CD4-positive, alpha-beta T cell (primary cell): ENCODE measurements at regions not wholly inside any gene's neighbourhood (a gene's known extent, or its start where the extent isn't known, plus 50 kb on each side); places are given as distances from the start of the nearest gene placed in this dataset.

Source experiments
- ATAC-seq: fragments of 200-7000 bp; cut with Tn5 transposase; one replicate; pipeline ENCODE4 v1.10.0; 2022; ENCODE audit warnings: mild to moderate bottlenecking; ENCODE audit not compliant: poor library complexity
- CTCF ChIA-PET: fragments of 350-600 bp; sonication (Branson Sonifier 250); formaldehyde crosslinking; loops from one replicate; lab custom pipeline; 2021; ENCODE audit warnings: antibody characterized with exemption, inconsistent platforms; lab: Charles Lee
- POLR2A ChIA-PET: fragments of 350-600 bp; sonication (Branson Sonifier 250); formaldehyde crosslinking; loops from one replicate; lab custom pipeline; 2021; ENCODE audit warnings: antibody characterized with exemption, inconsistent platforms; lab: Charles Lee
- DNase-seq, 14 experiments: peaks; one replicate each; pipeline ENCODE4 v3.0.0-alpha.2; 2013 to 2020; ENCODE audit warnings: mixed read lengths in 2 of 14
- H3K27ac ChIP-seq, 2 donors: one replicate each; pipeline versions ENCODE4 v1.5.1 to v1.7.0; 2013; ENCODE audit warnings: low read length in 2 of 2, low read depth in 1 of 2, mild to moderate bottlenecking in 1 of 2
- H3K27me3 ChIP-seq, 2 experiments: 1 replicate in 1 of 2; 2 replicates in 1 of 2; pipeline versions ENCODE4 v1.6.1 to v1.7.0; 2013; ENCODE audit warnings: low read length in 2 of 2, control low read depth in 1 of 2, mild to moderate bottlenecking in 1 of 2, moderate library complexity in 1 of 2; ENCODE audit not compliant: insufficient read depth in 2 of 2, control insufficient read depth in 1 of 2
- H3K36me3 ChIP-seq: one replicate; pipeline ENCODE4 v1.6.1; 2013; ENCODE audit warnings: low read length, control low read depth; ENCODE audit not compliant: insufficient read depth
- H3K4me1 ChIP-seq: one replicate; pipeline ENCODE4 v1.6.1; 2013; ENCODE audit warnings: low read length, control low read depth; ENCODE audit not compliant: insufficient read depth
- H3K4me3 ChIP-seq: one replicate; pipeline ENCODE4 v1.5.1; 2013; ENCODE audit warnings: mild to moderate bottlenecking, low read length, moderate library complexity
- H3K9me3 ChIP-seq, 2 experiments: 1 replicate in 1 of 2; 2 replicates in 1 of 2; pipeline versions ENCODE4 v1.6.1 to v1.7.0; 2013; ENCODE audit warnings: low read length in 2 of 2, mild to moderate bottlenecking in 2 of 2, control low read depth in 1 of 2, moderate library complexity in 1 of 2; ENCODE audit not compliant: control insufficient read depth in 1 of 2, insufficient read depth in 1 of 2
- H3K27ac Mint-ChIP-seq: one replicate; pipeline ENCODE4 v1.8.0; 2020; ENCODE audit warnings: mixed read lengths
- H3K27me3 Mint-ChIP-seq: one replicate; pipeline ENCODE4 v1.8.0; 2021; ENCODE audit warnings: mixed read lengths
- H3K36me3 Mint-ChIP-seq: one replicate; pipeline ENCODE4 v1.8.0; 2021; ENCODE audit warnings: low read depth, mixed read lengths
- H3K4me1 Mint-ChIP-seq: one replicate; pipeline ENCODE4 v1.8.0; 2021; ENCODE audit warnings: low read depth, mixed read lengths
- H3K4me3 Mint-ChIP-seq: one replicate; pipeline ENCODE4 v1.8.0; 2020; ENCODE audit warnings: mild to moderate bottlenecking, mixed read lengths
- H3K9me3 Mint-ChIP-seq: one replicate; pipeline ENCODE4 v1.8.0; 2020; ENCODE audit warnings: mixed read lengths
- intact Hi-C, 2 experiments: fragments of 100-400 bp; cut with DNase I in 1 of 2; cut with micrococcal nuclease in 1 of 2; formaldehyde crosslinking; loops; one replicate each; pipeline versions ENCODE4 v1.15.1 to v1.9.0; 2023 to 2025; cut with DNase I, micrococcal nuclease
- TF ChIP-seq, protein P1 (sequence below): fragments of 200-600 bp; IDR thresholded peaks from one replicate; pipeline ENCODE4 v1.8.0; 2022; ENCODE audit warnings: antibody characterized with exemption, mild to moderate bottlenecking

DNA sequence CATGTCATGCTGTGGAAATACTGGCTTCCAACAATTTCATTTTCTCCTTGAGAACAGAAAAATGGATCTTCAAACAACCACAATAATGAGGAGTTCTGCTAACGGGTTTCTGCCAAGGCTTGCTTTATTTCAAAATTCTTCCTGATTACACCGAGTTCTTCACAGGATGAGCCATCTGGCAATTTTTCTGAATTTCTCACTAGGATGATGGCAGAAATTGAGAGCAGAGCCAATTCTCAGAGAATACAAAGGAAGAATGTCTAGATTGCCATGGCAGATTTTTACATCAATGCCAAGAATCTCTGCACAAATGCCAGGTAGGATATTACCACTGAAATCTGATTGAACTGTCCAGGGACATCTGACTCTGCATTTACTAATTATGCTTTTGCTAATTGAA is 619.0 kb upstream of the CHRM3 start:
- CTCF ChIA-PET = no interaction called here
- POLR2A ChIA-PET = no interaction called here
- peaks cover 30% of the 10 kb centered on the region for H3K9me3 Mint-ChIP-seq

DNA sequence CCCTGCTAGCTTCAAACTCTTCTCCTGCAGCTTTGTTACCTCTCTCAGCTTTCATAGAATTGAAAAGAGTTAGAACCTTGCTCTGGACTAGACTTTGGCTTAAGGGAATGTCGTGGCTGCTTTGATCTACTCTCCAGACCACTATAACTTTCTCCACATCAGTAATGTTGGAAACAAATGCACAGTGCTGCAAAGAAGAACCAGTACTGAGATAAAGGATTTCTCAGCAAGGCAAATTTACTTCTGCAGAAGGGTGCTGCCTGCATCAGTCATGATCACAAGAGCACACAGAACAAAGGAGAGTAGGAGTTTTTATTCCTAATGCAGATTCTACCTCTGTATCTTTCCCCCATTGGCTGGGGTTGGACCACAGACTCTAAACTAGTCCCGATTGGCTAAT is 621.6 kb upstream of the CHRM3 start:
- Mint-ChIP-seq H3K27me3 (no peaks in the 10 kb centered on the region), H3K4me1 (no peaks in the 10 kb centered on the region)

More for the DNA sequence above, 619.0 kb upstream of the CHRM3 start:
- Histone ChIP-seq H3K36me3 (no peaks in the 10 kb centered on the region), H3K27ac (no peak overlapping the region), H3K4me3 (no peak overlapping the region), H3K27me3 (no peaks in the 10 kb centered on the region), H3K4me1 (no peaks in the 10 kb centered on the region), H3K9me3 (peaks cover 0 to 14% of the 10 kb centered on the region in 2 experiments)
- Mint-ChIP-seq H3K4me3 (no peak overlapping the region), H3K4me1 (no peaks in the 10 kb centered on the region), H3K36me3 (no peaks in the 10 kb centered on the region), H3K27ac (no peak overlapping the region), H3K27me3 (no peaks in the 10 kb centered on the region)
- TF ChIP-seq, protein P1, sequence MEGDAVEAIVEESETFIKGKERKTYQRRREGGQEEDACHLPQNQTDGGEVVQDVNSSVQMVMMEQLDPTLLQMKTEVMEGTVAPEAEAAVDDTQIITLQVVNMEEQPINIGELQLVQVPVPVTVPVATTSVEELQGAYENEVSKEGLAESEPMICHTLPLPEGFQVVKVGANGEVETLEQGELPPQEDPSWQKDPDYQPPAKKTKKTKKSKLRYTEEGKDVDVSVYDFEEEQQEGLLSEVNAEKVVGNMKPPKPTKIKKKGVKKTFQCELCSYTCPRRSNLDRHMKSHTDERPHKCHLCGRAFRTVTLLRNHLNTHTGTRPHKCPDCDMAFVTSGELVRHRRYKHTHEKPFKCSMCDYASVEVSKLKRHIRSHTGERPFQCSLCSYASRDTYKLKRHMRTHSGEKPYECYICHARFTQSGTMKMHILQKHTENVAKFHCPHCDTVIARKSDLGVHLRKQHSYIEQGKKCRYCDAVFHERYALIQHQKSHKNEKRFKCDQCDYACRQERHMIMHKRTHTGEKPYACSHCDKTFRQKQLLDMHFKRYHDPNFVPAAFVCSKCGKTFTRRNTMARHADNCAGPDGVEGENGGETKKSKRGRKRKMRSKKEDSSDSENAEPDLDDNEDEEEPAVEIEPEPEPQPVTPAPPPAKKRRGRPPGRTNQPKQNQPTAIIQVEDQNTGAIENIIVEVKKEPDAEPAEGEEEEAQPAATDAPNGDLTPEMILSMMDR = no peak
- no peak for ATAC-seq
- DNase-seq = no peak
- intact Hi-C loops = no loop called here

DNA sequence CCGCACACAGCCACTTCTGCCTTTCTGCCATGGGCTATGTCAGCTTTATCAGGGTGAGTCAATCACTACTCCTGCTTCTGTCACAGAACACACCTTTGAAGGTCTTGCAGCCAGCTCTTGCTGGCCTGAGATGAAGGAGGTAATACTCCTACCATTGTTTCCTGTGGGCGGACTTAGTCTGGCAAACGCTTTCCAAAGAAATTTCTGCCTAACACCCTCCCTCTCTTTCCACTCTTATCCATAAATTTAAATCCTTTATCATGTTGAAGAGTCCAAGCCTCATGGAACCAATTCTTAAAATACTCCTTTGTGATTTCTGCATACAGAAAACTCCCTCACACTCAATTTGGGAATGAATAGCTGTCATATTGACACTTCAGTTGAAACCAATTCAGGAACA is 633.1 kb upstream of the CHRM3 start:
- Mint-ChIP-seq H3K4me1 (no peaks in the 10 kb centered on the region), H3K27me3 (no peaks in the 10 kb centered on the region), H3K27ac (no peak overlapping the region), H3K4me3 (no peak overlapping the region), H3K9me3 (peaks cover 8% of the 10 kb centered on the region), H3K36me3 (no peaks in the 10 kb centered on the region)
- POLR2A ChIA-PET = no interaction called here
- ATAC-seq (no peak), DNase-seq (no peak)
- CTCF ChIA-PET = no interaction called here
- Histone ChIP-seq H3K36me3 (no peaks in the 10 kb centered on the region), H3K27me3 (no peaks in the 10 kb centered on the region), H3K9me3 (peaks cover 0 to 4% of the 10 kb centered on the region in 2 experiments), H3K4me1 (no peaks in the 10 kb centered on the region), H3K27ac (no peak overlapping the region), H3K4me3 (no peak overlapping the region)
- intact Hi-C loops = no loop called here
- TF ChIP-seq, protein P1 = no peak

More for the DNA sequence above, 621.6 kb upstream of the CHRM3 start:
- Histone ChIP-seq H3K4me3 (no peak overlapping the region), H3K36me3 (no peaks in the 10 kb centered on the region), H3K9me3 (peaks cover 0 to 14% of the 10 kb centered on the region in 2 experiments), H3K27ac (no peak overlapping the region), H3K4me1 (no peaks in the 10 kb centered on the region), H3K27me3 (no peaks in the 10 kb centered on the region)
- ChIA-PET CTCF (no interaction called here), POLR2A (no interaction called here)
- ATAC-seq (no peak), DNase-seq (no peak)
- H3K27ac Mint-ChIP-seq = no peak overlapping the region
- intact Hi-C loops = no loop called here
- peaks cover 26% of the 10 kb centered on the region for H3K9me3 Mint-ChIP-seq
- TF ChIP-seq, protein P1 = no peak
- no peak overlapping the region for H3K4me3 Mint-ChIP-seq
- H3K36me3 Mint-ChIP-seq = no peaks in the 10 kb centered on the region
